Thoracic aorta (tissue), 2 donors: ENCODE measurements at regions not wholly inside any gene's neighbourhood (a gene's known extent, or its start where the extent isn't known, plus 50 kb on each side); places are given as distances from the start of the nearest gene placed in this dataset.

Source experiments
- ATAC-seq: fragments of 150-250 bp; one replicate; pipeline ENCODE4 v1.8.0; 2017; ENCODE audit warnings: low read depth; ENCODE audit not compliant: insufficient number of reproducible peaks, low FRiP score
- DNase-seq: peaks from one replicate; pipeline ENCODE4 v3.0.0-alpha.2; 2020; ENCODE audit warnings: low spot score
- H3K27ac ChIP-seq, 2 donors: fragments of 200-600 bp; sonication (generic); 1 replicate in 1 of 2; 2 replicates in 1 of 2; pipeline ENCODE4 v1.5.1; 2016; ENCODE audit warnings: mild to moderate bottlenecking in 2 of 2, moderate library complexity in 2 of 2
- H3K27me3 ChIP-seq: fragments of 200-600 bp; sonication (generic); replicated peaks from 2 replicates; pipeline ENCODE4 v1.6.0; 2016; ENCODE audit warnings: mild to moderate bottlenecking; ENCODE audit not compliant: insufficient read depth
- H3K36me3 ChIP-seq: fragments of 200-600 bp; sonication (generic); one replicate; pipeline ENCODE4 v1.5.1; 2016
- H3K4me1 ChIP-seq, 2 donors: fragments of 200-600 bp; sonication (generic); 1 replicate in 1 of 2; 2 replicates in 1 of 2; pipeline versions ENCODE4 v1.5.1 to v1.6.0; 2016; ENCODE audit warnings: low read depth in 2 of 2, mild to moderate bottlenecking in 1 of 2; ENCODE audit not compliant: control insufficient read depth in 1 of 2
- H3K4me3 ChIP-seq: fragments of 200-600 bp; sonication (generic); 2 replicates; pipeline ENCODE4 v1.5.1; 2016; ENCODE audit warnings: mild to moderate bottlenecking
- H3K9me3 ChIP-seq: fragments of 200-600 bp; sonication (generic); 2 replicates; pipeline ENCODE4 v1.5.1; 2016
- CTCF ChIP-seq: fragments of 200-600 bp; sonication (generic); IDR thresholded peaks from one replicate; pipeline ENCODE4 v1.5.1; 2019; ENCODE audit warnings: antibody characterized with exemption

GRCh38 chr2:155519529-155520130 lies 812.9 kb downstream of the NR4A2 start:
- DNase-seq = no peak
- Histone ChIP-seq H3K4me1 (no peaks in the 10 kb centered on the region), H3K9me3 (no peaks in the 10 kb centered on the region), H3K27me3 (no peaks in the 10 kb centered on the region), H3K4me3 (no peak overlapping the region), H3K27ac (no peak overlapping the region), H3K36me3 (no peaks in the 10 kb centered on the region)
- ATAC-seq = no peak
- no peak for TF ChIP-seq CTCF

- no peak for TF ChIP-seq CTCF
- Histone ChIP-seq H3K4me1 (no peaks in the 10 kb centered on the region), H3K36me3 (no peaks in the 10 kb centered on the region), H3K27ac (no peak overlapping the region), H3K9me3 (no peaks in the 10 kb centered on the region), H3K4me3 (no peak overlapping the region), H3K27me3 (no peaks in the 10 kb centered on the region)
- DNase-seq (no peak), ATAC-seq (no peak)
Measured at GRCh38 chr2:155518094-155518493, 814.4 kb downstream of the NR4A2 start.

GRCh38 chr2:155517362-155517761 lies 815.2 kb downstream of the NR4A2 start:
- no peak for TF ChIP-seq CTCF
- Histone ChIP-seq H3K9me3 (no peaks in the 10 kb centered on the region), H3K27ac (no peak overlapping the region), H3K36me3 (no peaks in the 10 kb centered on the region), H3K27me3 (no peaks in the 10 kb centered on the region), H3K4me3 (no peak overlapping the region), H3K4me1 (no peaks in the 10 kb centered on the region)
- DNase-seq = no peak
- no peak for ATAC-seq

- no peak for TF ChIP-seq CTCF
- H3K9me3 ChIP-seq = no peaks in the 10 kb centered on the region
- H3K4me3 ChIP-seq = no peak overlapping the region
- DNase-seq = no peak
- no peak for ATAC-seq
- H3K36me3 ChIP-seq = no peaks in the 10 kb centered on the region
- no peaks in the 10 kb centered on the region for H3K4me1 ChIP-seq
- no peak overlapping the region for H3K27ac ChIP-seq
- H3K27me3 ChIP-seq = no peaks in the 10 kb centered on the region
Measured at GRCh38 chr2:155513248-155513647, 814.8 kb downstream of the KCNJ3 start.

GRCh38 chr2:155502766-155503165 lies 804.3 kb downstream of the KCNJ3 start:
- Histone ChIP-seq H3K4me1 (no peaks in the 10 kb centered on the region), H3K27me3 (no peaks in the 10 kb centered on the region), H3K4me3 (no peak overlapping the region), H3K36me3 (no peaks in the 10 kb centered on the region), H3K27ac (no peak overlapping the region), H3K9me3 (no peaks in the 10 kb centered on the region)
- no peak for ATAC-seq
- DNase-seq = no peak
- TF ChIP-seq CTCF = no peak
